ENCODE measurements at regions not wholly inside any gene's neighbourhood (a gene's known extent, or its start where the extent isn't known, plus 50 kb on each side); places are given as distances from the start of the nearest gene placed in this dataset.

GRCh38 chr5:106171132-106171531 lies 1499.6 kb downstream of the EFNA5 start:
- H3K9me2 ChIP-seq (replicated peaks; ENCODE audit: insufficient read depth): no peaks in the 10 kb centered on the region
- no peaks in the 10 kb centered on the region for H3K36me3 ChIP-seq (replicated peaks; ENCODE audit: insufficient read depth, low read depth)
- H3K27ac ChIP-seq: no peak overlapping the region
- H3K27me3 ChIP-seq: no peaks in the 10 kb centered on the region
- no peaks in the 10 kb centered on the region for H4K20me1 ChIP-seq (ENCODE audit: insufficient read depth, poor library complexity, severe bottlenecking)
- H2AFZ ChIP-seq: no peak overlapping the region
- no peak overlapping the region for H3K4me3 ChIP-seq
- DNase-seq (ENCODE audit: low spot score): no peak
- H3K9me3 ChIP-seq (ENCODE audit: low read depth): no peaks in the 10 kb centered on the region
- H3K4me2 ChIP-seq: no peak overlapping the region
- H3K4me1 ChIP-seq (ENCODE audit: insufficient read depth): no peaks in the 10 kb centered on the region
- TF ChIP-seq CTCF (IDR thresholded peaks at IDR 0.05; ENCODE audit: poor library complexity): no peak
- TF ChIP-seq EZH2 (IDR thresholded peaks at IDR 0.05; ENCODE audit: borderline replicate concordance): no peak
- TF ChIP-seq EZH2phosphoT487 (IDR thresholded peaks at IDR 0.05; ENCODE audit: low read depth, severe bottlenecking, unreplicated experiment): no peak
- no peaks in the 10 kb centered on the region for H3K79me2 ChIP-seq

GRCh38 chr5:106167766-106168165 lies 1503.0 kb downstream of the EFNA5 start:
- H3K79me2 ChIP-seq: no peaks in the 10 kb centered on the region
- H3K4me2 ChIP-seq: no peak overlapping the region
- no peak overlapping the region for H3K27ac ChIP-seq
- no peaks in the 10 kb centered on the region for H3K9me3 ChIP-seq (ENCODE audit: low read depth)
- H3K27me3 ChIP-seq: no peaks in the 10 kb centered on the region
- H3K4me1 ChIP-seq (ENCODE audit: insufficient read depth): no peaks in the 10 kb centered on the region
- H3K4me3 ChIP-seq: no peak overlapping the region
- no peaks in the 10 kb centered on the region for H3K9me2 ChIP-seq (replicated peaks; ENCODE audit: insufficient read depth)
- no peaks in the 10 kb centered on the region for H3K36me3 ChIP-seq (replicated peaks; ENCODE audit: insufficient read depth, low read depth)
- H2AFZ ChIP-seq: no peak overlapping the region
- WGBS (ENCODE audit: low lambda C conversion rate, missing lambda C conversion rate): 94% methylated on average over 1 of the region's 1 CpG
- DNase-seq (ENCODE audit: low spot score): no peak
- no peaks in the 10 kb centered on the region for H4K20me1 ChIP-seq (ENCODE audit: insufficient read depth, poor library complexity, severe bottlenecking)
- TF ChIP-seq EZH2 (IDR thresholded peaks at IDR 0.05; ENCODE audit: borderline replicate concordance) (no peak), EZH2phosphoT487 (IDR thresholded peaks at IDR 0.05; ENCODE audit: low read depth, severe bottlenecking, unreplicated experiment) (no peak)

- DNase-seq (ENCODE audit: low spot score): no peak
- H3K9me3 ChIP-seq (ENCODE audit: low read depth): no peaks in the 10 kb centered on the region
These were observed 1507.5 kb downstream of the EFNA5 start for GRCh38 chr5:106163233-106163632.

GRCh38 chr5:106159616-106160015 lies 1511.1 kb downstream of the EFNA5 start:
- Histone ChIP-seq H3K9me2 (replicated peaks; ENCODE audit: insufficient read depth) (no peaks in the 10 kb centered on the region), H3K4me2 (no peak overlapping the region), H3K4me3 (no peak overlapping the region), H3K79me2 (no peaks in the 10 kb centered on the region), H3K27me3 (no peaks in the 10 kb centered on the region), H2AFZ (no peak overlapping the region), H3K4me1 (ENCODE audit: insufficient read depth) (no peaks in the 10 kb centered on the region), H4K20me1 (ENCODE audit: insufficient read depth, poor library complexity, severe bottlenecking) (no peaks in the 10 kb centered on the region), H3K36me3 (replicated peaks; ENCODE audit: insufficient read depth, low read depth) (no peaks in the 10 kb centered on the region), H3K9me3 (ENCODE audit: low read depth) (no peaks in the 10 kb centered on the region), H3K27ac (no peak overlapping the region)
- DNase-seq (ENCODE audit: low spot score): no peak
- WGBS (ENCODE audit: low lambda C conversion rate, missing lambda C conversion rate): 34% methylated on average over 2 of the region's 2 CpGs
- no peak for TF ChIP-seq EZH2 (IDR thresholded peaks at IDR 0.05; ENCODE audit: borderline replicate concordance)
- TF ChIP-seq EZH2phosphoT487 (IDR thresholded peaks at IDR 0.05; ENCODE audit: low read depth, severe bottlenecking, unreplicated experiment): no peak
- no peak for TF ChIP-seq CTCF (IDR thresholded peaks at IDR 0.05; ENCODE audit: poor library complexity)

More at GRCh38 chr5:106163233-106163632, 1507.5 kb downstream of the EFNA5 start:
- no peak overlapping the region for H3K4me3 ChIP-seq
- no peak overlapping the region for H2AFZ ChIP-seq
- no peaks in the 10 kb centered on the region for H3K36me3 ChIP-seq (replicated peaks; ENCODE audit: insufficient read depth, low read depth)
- no peaks in the 10 kb centered on the region for H3K4me1 ChIP-seq (ENCODE audit: insufficient read depth)
- no peaks in the 10 kb centered on the region for H3K9me2 ChIP-seq (replicated peaks; ENCODE audit: insufficient read depth)
- H4K20me1 ChIP-seq (ENCODE audit: insufficient read depth, poor library complexity, severe bottlenecking): no peaks in the 10 kb centered on the region
- WGBS (ENCODE audit: low lambda C conversion rate, missing lambda C conversion rate): 98% methylated on average over 12 of the region's 12 CpGs
- no peak overlapping the region for H3K27ac ChIP-seq
- no peak for TF ChIP-seq EZH2 (IDR thresholded peaks at IDR 0.05; ENCODE audit: borderline replicate concordance)
- no peak for TF ChIP-seq CTCF (IDR thresholded peaks at IDR 0.05; ENCODE audit: poor library complexity)
- no peak for TF ChIP-seq EZH2phosphoT487 (IDR thresholded peaks at IDR 0.05; ENCODE audit: low read depth, severe bottlenecking, unreplicated experiment)
- no peaks in the 10 kb centered on the region for H3K79me2 ChIP-seq
- H3K27me3 ChIP-seq: no peaks in the 10 kb centered on the region
- no peak overlapping the region for H3K4me2 ChIP-seq
